ENCODE measurements at regions not wholly inside any gene's neighbourhood (a gene's known extent, or its start where the extent isn't known, plus 50 kb on each side); places are given as distances from the start of the nearest gene placed in this dataset.

- intact Hi-C loops (cut with DNase I), result no loop called here
Measured at GRCh38 chr11:70740488-70740851, 342.1 kb downstream of the CTTN start.

GRCh38 chr11:70741085-70741484 is 342.8 kb downstream of the CTTN start:
- no peaks in the 10 kb centered on the region for H3K36me3 ChIP-seq (ENCODE audit: insufficient read depth in 1 of 2, low read depth in 1 of 2)
- H3K4me3 ChIP-seq, result no peak overlapping the region
- intact Hi-C loops (cut with DNase I), result no loop called here
- DNase-seq, result no peak
- H3K27ac ChIP-seq, result no peak overlapping the region
- no peaks in the 10 kb centered on the region for H3K4me1 ChIP-seq
- no peaks in the 10 kb centered on the region for H3K9me3 ChIP-seq
- WGBS, 3 donors, result 87 to 92% (median 90%) methylated on average over 3 of the region's 3 CpGs
- H3K27me3 ChIP-seq (ENCODE audit: insufficient read depth in 3 of 3, low read length in 2 of 3), result peaks cover 0 to 43% (median 4%) of the 10 kb centered on the region in 3 donors
- no peak for ATAC-seq
- TF ChIP-seq CTCF (IDR thresholded peaks at IDR 0.05), result no peak

More at GRCh38 chr11:70740488-70740851, 342.1 kb downstream of the CTTN start:
- 40 to 50% (median 43%) methylated on average over 6 of the region's 6 CpGs for WGBS, 3 donors
- Histone ChIP-seq H3K27ac (no peak overlapping the region), H3K4me1 (no peaks in the 10 kb centered on the region), H3K4me3 (no peak overlapping the region), H3K36me3 (ENCODE audit: insufficient read depth in 1 of 2, low read depth in 1 of 2) (no peaks in the 10 kb centered on the region), H3K27me3 (ENCODE audit: insufficient read depth in 3 of 3, low read length in 2 of 3) (peaks cover 0 to 41% (median 4%) of the 10 kb centered on the region in 3 donors), H3K9me3 (no peaks in the 10 kb centered on the region)
- TF ChIP-seq CTCF (IDR thresholded peaks at IDR 0.05), result no peak
- ATAC-seq (no peak), DNase-seq (no peak)

GRCh38 chr11:70742553-70743291 is 344.4 kb downstream of the CTTN start:
- TF ChIP-seq CTCF (IDR thresholded peaks at IDR 0.05), result no peak
- DNase-seq (no peak), ATAC-seq (no peak)
- Histone ChIP-seq H3K36me3 (ENCODE audit: insufficient read depth in 1 of 2, low read depth in 1 of 2) (no peaks in the 10 kb centered on the region), H3K4me3 (no peak overlapping the region), H3K9me3 (no peaks in the 10 kb centered on the region), H3K4me1 (no peaks in the 10 kb centered on the region), H3K27me3 (ENCODE audit: insufficient read depth in 3 of 3, low read length in 2 of 3) (peaks cover 0 to 45% (median 4%) of the 10 kb centered on the region in 3 donors), H3K27ac (no peak overlapping the region)
- WGBS, 3 donors, result 46 to 53% (median 47%) methylated on average over 27 of the region's 27 CpGs
- intact Hi-C loops (cut with DNase I), result no loop called here

GRCh38 chr11:70743329-70743728 is 345.0 kb downstream of the CTTN start:
- no peaks in the 10 kb centered on the region for H3K36me3 ChIP-seq (ENCODE audit: insufficient read depth in 1 of 2, low read depth in 1 of 2)
- H3K4me1 ChIP-seq, result no peaks in the 10 kb centered on the region
- H3K27ac ChIP-seq, result no peak overlapping the region
- no peaks in the 10 kb centered on the region for H3K9me3 ChIP-seq
- TF ChIP-seq CTCF (IDR thresholded peaks at IDR 0.05), result no peak
- no peak overlapping the region for H3K4me3 ChIP-seq
- intact Hi-C loops (cut with DNase I), result no loop called here
- 84 to 90% (median 84%) methylated on average over 9 of the region's 9 CpGs for WGBS, 3 donors
- DNase-seq (no peak), ATAC-seq (no peak)
- peaks cover 0 to 45% (median 4%) of the 10 kb centered on the region in 3 donors for H3K27me3 ChIP-seq (ENCODE audit: insufficient read depth in 3 of 3, low read length in 2 of 3)

GRCh38 chr11:70743941-70744351 is 345.6 kb downstream of the CTTN start:
- no peak for ATAC-seq
- DNase-seq, result no peak
- Histone ChIP-seq H3K4me3 (no peak overlapping the region), H3K4me1 (no peaks in the 10 kb centered on the region), H3K36me3 (ENCODE audit: insufficient read depth in 1 of 2, low read depth in 1 of 2) (no peaks in the 10 kb centered on the region), H3K27ac (no peak overlapping the region), H3K9me3 (no peaks in the 10 kb centered on the region), H3K27me3 (ENCODE audit: insufficient read depth in 3 of 3, low read length in 2 of 3) (peaks cover 0 to 45% (median 4%) of the 10 kb centered on the region in 3 donors)
- no peak for TF ChIP-seq CTCF (IDR thresholded peaks at IDR 0.05)
- 75 to 78% (median 77%) methylated on average over 9 of the region's 9 CpGs for WGBS, 3 donors
- intact Hi-C loops (cut with DNase I), result no loop called here
